ENCODE measurements at regions not wholly inside any gene's neighbourhood (a gene's known extent, or its start where the extent isn't known, plus 50 kb on each side); places are given as distances from the start of the nearest gene placed in this dataset.

DNA sequence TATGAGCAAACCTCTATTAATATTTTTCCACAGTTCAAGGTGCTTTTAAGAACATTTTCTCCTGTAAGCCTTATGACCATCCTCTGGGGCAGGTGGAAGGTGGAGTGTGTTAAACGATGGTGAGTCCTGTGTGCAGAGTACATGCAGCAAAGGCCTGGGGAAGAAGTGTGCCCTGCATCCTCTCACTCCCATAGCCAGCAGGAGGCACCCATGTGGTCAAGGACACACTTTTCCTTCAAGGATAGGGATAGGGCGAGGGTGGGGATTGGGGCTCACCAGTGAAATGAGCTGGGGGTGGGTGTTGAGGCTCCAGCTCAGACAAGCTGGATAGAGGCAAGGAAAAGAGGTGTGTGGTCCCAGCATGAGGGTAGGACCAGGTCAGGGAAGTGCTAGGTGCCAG, 120.8 kb upstream of the KCNE2 start:
- H3K36me3 Mint-ChIP-seq, result no peaks in the 10 kb centered on the region
- ATAC-seq (replicated peaks in 1 of 4) (no peak), DNase-seq (no peak)
- WGBS (ENCODE audit: insufficient coverage), result 80% methylated on average over 1 of the region's 2 CpGs
- no peaks in the 10 kb centered on the region for H3K27me3 Mint-ChIP-seq
- H3K9me3 Mint-ChIP-seq, result peaks cover 0 to 4% (median 2%) of the 10 kb centered on the region in 3 donors
- Histone ChIP-seq H3K4me1 (ENCODE audit: control insufficient read depth in 1 of 2, extremely low read depth in 1 of 2, insufficient read depth in 2 of 2, low read length in 2 of 2) (no peaks in the 10 kb centered on the region), H3K36me3 (ENCODE audit: control insufficient read depth in 2 of 2, extremely low read depth in 1 of 2, insufficient read depth in 1 of 2, low read length in 1 of 2) (no peaks in the 10 kb centered on the region), H3K4me3 (ENCODE audit: control insufficient read depth in 1 of 2, extremely low read depth in 1 of 2, low read length in 1 of 2) (no peak overlapping the region), H3K27me3 (replicated peaks in 1 of 2; ENCODE audit: control insufficient read depth in 2 of 2, extremely low read depth in 1 of 2, insufficient read depth in 2 of 2, low read length in 1 of 2) (no peaks in the 10 kb centered on the region), H3K27ac (ENCODE audit: low read length) (no peak overlapping the region), H3K9me3 (no peaks in the 10 kb centered on the region)
- H3K4me1 Mint-ChIP-seq, result no peaks in the 10 kb centered on the region
- H3K4me3 Mint-ChIP-seq, result no peak overlapping the region
- POLR2A ChIA-PET, result no interaction called here
- CTCF ChIA-PET, result interaction anchor here in 1 of 2 donors (1.0 kb wide), 1 partner anchor 27 kb away, joined by 3 read pairs; no protein-coding TSS in a partner anchor
- no peak overlapping the region for H3K27ac Mint-ChIP-seq

DNA sequence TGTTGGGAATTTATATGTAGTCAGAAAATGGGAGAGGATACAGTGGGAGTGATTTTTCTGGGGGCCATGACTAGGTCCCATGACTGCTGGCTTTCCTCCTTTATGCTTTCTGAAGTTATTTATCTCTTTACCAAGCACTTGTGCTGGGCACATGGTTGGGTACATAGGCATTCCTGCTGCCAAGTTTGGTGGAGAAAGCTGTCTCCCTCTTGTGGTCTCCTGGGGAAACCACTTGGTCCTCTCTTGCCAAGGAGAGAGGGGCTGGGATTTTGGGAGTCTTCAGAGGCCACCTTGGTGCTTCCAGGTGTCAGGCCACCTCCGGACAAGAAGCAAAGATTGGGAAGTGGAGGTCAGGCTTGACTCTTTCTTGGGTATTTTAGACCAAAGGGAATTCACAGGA, 120.2 kb upstream of the KCNE2 start:
- ATAC-seq (replicated peaks in 1 of 4), result no peak

DNA sequence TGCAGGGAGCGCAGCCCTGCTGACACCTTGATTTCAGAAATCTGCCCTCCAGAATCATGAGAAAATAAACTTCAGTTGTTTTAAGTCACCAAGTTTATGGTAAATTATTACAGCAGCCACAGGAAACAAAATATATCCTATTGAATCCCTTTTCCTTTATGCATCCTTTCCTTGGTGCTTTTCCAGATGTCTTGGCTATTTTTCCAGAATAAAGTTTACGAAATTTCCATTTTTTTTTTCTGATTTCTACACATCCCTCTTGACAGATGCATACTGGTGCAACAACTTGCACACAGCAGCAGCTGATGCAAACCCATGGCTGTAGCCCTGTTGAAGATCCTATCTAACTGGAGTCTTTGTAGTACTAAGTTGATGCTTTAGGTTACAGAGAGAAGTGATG, 111.1 kb upstream of the KCNE2 start:
- peaks cover 5% of the 10 kb centered on the region for H3K9me3 ChIP-seq
- H3K4me1 ChIP-seq (ENCODE audit: control insufficient read depth in 1 of 2, extremely low read depth in 1 of 2, insufficient read depth in 2 of 2, low read length in 2 of 2), result no peaks in the 10 kb centered on the region
- WGBS (ENCODE audit: insufficient coverage), result 13% methylated on average over 1 of the region's 2 CpGs
- no peaks in the 10 kb centered on the region for H3K27me3 ChIP-seq (replicated peaks in 1 of 2; ENCODE audit: control insufficient read depth in 2 of 2, extremely low read depth in 1 of 2, insufficient read depth in 2 of 2, low read length in 1 of 2)
- no peaks in the 10 kb centered on the region for H3K4me1 Mint-ChIP-seq
- H3K27me3 Mint-ChIP-seq, result peaks cover 0 to 7% of the 10 kb centered on the region in 2 donors
- ChIA-PET POLR2A (no interaction called here), CTCF (no interaction called here)
- no peaks in the 10 kb centered on the region for H3K36me3 ChIP-seq (ENCODE audit: control insufficient read depth in 2 of 2, extremely low read depth in 1 of 2, insufficient read depth in 1 of 2, low read length in 1 of 2)
- no peak overlapping the region for H3K27ac ChIP-seq (ENCODE audit: low read length)
- no peak overlapping the region for H3K4me3 Mint-ChIP-seq
- no peak for ATAC-seq (replicated peaks in 1 of 4)
- no peak for DNase-seq
- no peak overlapping the region for H3K4me3 ChIP-seq (ENCODE audit: control insufficient read depth in 1 of 2, extremely low read depth in 1 of 2, low read length in 1 of 2)
- H3K9me3 Mint-ChIP-seq, result peaks cover 12 to 47% (median 20%) of the 10 kb centered on the region in 3 donors
- peaks cover 14% of the 10 kb centered on the region for H3K36me3 Mint-ChIP-seq
- H3K27ac Mint-ChIP-seq, result no peak overlapping the region

More for the DNA sequence above, 120.2 kb upstream of the KCNE2 start:
- DNase-seq, result peak in 10 of 35 experiments; percentile 1 to 39 (median 4)
- no peak overlapping the region for H3K4me3 Mint-ChIP-seq
- H3K27me3 ChIP-seq (replicated peaks in 1 of 2; ENCODE audit: control insufficient read depth in 2 of 2, extremely low read depth in 1 of 2, insufficient read depth in 2 of 2, low read length in 1 of 2), result no peaks in the 10 kb centered on the region
- 100% methylated on average over 1 of the region's 1 CpG for WGBS (ENCODE audit: insufficient coverage)
- ChIA-PET CTCF (interaction anchor here in 1 of 2 donors (1.0 kb wide), 1 partner anchor 26 kb away, joined by 3 read pairs; no protein-coding TSS in a partner anchor), POLR2A (no interaction called here)
- H3K9me3 ChIP-seq, result no peaks in the 10 kb centered on the region
- no peak overlapping the region for H3K27ac Mint-ChIP-seq
- H3K36me3 Mint-ChIP-seq, result no peaks in the 10 kb centered on the region
- no peaks in the 10 kb centered on the region for H3K27me3 Mint-ChIP-seq
- H3K27ac ChIP-seq (ENCODE audit: low read length), result no peak overlapping the region
- H3K9me3 Mint-ChIP-seq, result peaks cover 0 to 9% (median 2%) of the 10 kb centered on the region in 3 donors
- no peaks in the 10 kb centered on the region for H3K4me1 ChIP-seq (ENCODE audit: control insufficient read depth in 1 of 2, extremely low read depth in 1 of 2, insufficient read depth in 2 of 2, low read length in 2 of 2)
- H3K36me3 ChIP-seq (ENCODE audit: control insufficient read depth in 2 of 2, extremely low read depth in 1 of 2, insufficient read depth in 1 of 2, low read length in 1 of 2), result no peaks in the 10 kb centered on the region
- H3K4me1 Mint-ChIP-seq, result no peaks in the 10 kb centered on the region
- H3K4me3 ChIP-seq (ENCODE audit: control insufficient read depth in 1 of 2, extremely low read depth in 1 of 2, low read length in 1 of 2), result no peak overlapping the region

DNA sequence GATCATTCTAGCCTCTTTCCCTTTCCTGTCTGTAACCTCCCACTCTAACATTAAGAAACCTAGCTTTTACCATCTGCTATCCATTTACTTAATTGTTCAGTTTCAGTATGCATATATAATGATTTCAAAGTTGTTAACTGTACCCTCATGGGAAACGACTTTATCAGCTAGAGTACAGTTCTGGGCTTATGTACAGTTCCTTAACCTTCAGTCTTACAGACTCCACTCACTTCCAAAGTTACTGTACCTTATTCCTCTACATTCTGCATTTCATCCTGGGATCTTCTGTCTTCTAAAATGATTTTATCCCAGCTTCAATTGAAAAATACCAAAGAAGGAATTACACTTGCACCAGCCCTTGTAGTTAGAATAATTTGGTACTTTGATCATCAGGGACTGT, 108.7 kb upstream of the KCNE2 start:
- no peaks in the 10 kb centered on the region for H3K36me3 ChIP-seq (ENCODE audit: control insufficient read depth in 2 of 2, extremely low read depth in 1 of 2, insufficient read depth in 1 of 2, low read length in 1 of 2)
- CTCF ChIA-PET, result no interaction called here
- H3K36me3 Mint-ChIP-seq, result peaks cover 14% of the 10 kb centered on the region
- no CpG with 5 or more reads among the region's 1 CpG for WGBS (ENCODE audit: insufficient coverage)
- DNase-seq (no peak), ATAC-seq (replicated peaks in 1 of 4) (no peak)
- no peak overlapping the region for H3K4me3 ChIP-seq (ENCODE audit: control insufficient read depth in 1 of 2, extremely low read depth in 1 of 2, low read length in 1 of 2)
- H3K4me3 Mint-ChIP-seq, result no peak overlapping the region
- POLR2A ChIA-PET, result no interaction called here
- peaks cover 17 to 45% (median 20%) of the 10 kb centered on the region in 3 donors for H3K9me3 Mint-ChIP-seq
- no peaks in the 10 kb centered on the region for H3K27me3 ChIP-seq (replicated peaks in 1 of 2; ENCODE audit: control insufficient read depth in 2 of 2, extremely low read depth in 1 of 2, insufficient read depth in 2 of 2, low read length in 1 of 2)
- H3K4me1 ChIP-seq (ENCODE audit: control insufficient read depth in 1 of 2, extremely low read depth in 1 of 2, insufficient read depth in 2 of 2, low read length in 2 of 2), result no peaks in the 10 kb centered on the region
- H3K27me3 Mint-ChIP-seq, result peaks cover 0 to 7% of the 10 kb centered on the region in 2 donors
- no peak overlapping the region for H3K27ac ChIP-seq (ENCODE audit: low read length)
- H3K27ac Mint-ChIP-seq, result no peak overlapping the region
- H3K4me1 Mint-ChIP-seq, result no peaks in the 10 kb centered on the region
- peaks cover 5% of the 10 kb centered on the region for H3K9me3 ChIP-seq

DNA sequence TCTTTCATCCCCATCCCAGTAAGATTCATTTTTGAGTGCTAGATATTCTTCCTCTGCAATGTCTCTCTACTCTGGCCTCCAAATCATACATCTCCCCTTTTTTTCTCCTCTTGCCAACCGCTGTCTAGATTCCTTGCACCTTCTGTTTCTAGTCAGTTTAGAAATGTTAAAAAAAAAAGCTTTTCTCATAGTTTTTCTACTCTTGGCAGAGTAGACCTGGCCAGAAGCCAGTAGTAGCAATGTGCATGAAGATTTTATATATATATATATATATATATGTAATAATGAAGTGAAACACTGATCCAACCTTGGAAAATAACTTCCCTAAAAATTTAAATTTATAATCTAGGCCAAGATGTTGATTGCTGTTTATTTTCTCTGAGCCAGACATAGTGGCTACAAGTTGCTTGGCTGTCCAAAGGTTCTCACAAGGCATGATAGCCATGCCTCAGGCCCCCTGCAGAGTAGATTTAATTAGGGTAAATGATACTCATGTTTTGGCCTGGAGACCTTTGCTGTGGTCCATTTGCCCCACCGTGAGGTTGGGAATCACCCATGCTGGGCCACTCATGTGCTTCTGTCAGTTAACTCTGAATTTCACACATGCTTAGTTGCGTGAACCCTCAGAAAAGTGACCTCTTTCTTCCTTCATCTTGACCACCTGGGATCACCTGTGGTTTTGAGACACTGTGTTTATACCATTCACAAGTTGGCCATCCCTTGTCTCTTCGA, 103.4 kb upstream of the KCNE2 start:
- Mint-ChIP-seq H3K27me3 (peaks cover 0 to 7% of the 10 kb centered on the region in 2 donors), H3K9me3 (peaks cover 10 to 30% (median 18%) of the 10 kb centered on the region in 3 donors), H3K4me1 (no peaks in the 10 kb centered on the region), H3K36me3 (peaks cover 12% of the 10 kb centered on the region), H3K4me3 (no peak overlapping the region), H3K27ac (no peak overlapping the region)
- no peaks in the 10 kb centered on the region for H3K4me1 ChIP-seq (ENCODE audit: control insufficient read depth in 1 of 2, extremely low read depth in 1 of 2, insufficient read depth in 2 of 2, low read length in 2 of 2)
- no peak for ATAC-seq (replicated peaks in 1 of 4)
- H3K4me3 ChIP-seq (ENCODE audit: control insufficient read depth in 1 of 2, extremely low read depth in 1 of 2, low read length in 1 of 2), result no peak overlapping the region
- no peak for DNase-seq
- ChIA-PET POLR2A (no interaction called here), CTCF (no interaction called here)
- WGBS (ENCODE audit: insufficient coverage), result 95% methylated on average over 2 of the region's 4 CpGs
- H3K9me3 ChIP-seq, result no peaks in the 10 kb centered on the region
- no peak overlapping the region for H3K27ac ChIP-seq (ENCODE audit: low read length)
- no peaks in the 10 kb centered on the region for H3K27me3 ChIP-seq (replicated peaks in 1 of 2; ENCODE audit: control insufficient read depth in 2 of 2, extremely low read depth in 1 of 2, insufficient read depth in 2 of 2, low read length in 1 of 2)
- H3K36me3 ChIP-seq (ENCODE audit: control insufficient read depth in 2 of 2, extremely low read depth in 1 of 2, insufficient read depth in 1 of 2, low read length in 1 of 2), result no peaks in the 10 kb centered on the region

DNA sequence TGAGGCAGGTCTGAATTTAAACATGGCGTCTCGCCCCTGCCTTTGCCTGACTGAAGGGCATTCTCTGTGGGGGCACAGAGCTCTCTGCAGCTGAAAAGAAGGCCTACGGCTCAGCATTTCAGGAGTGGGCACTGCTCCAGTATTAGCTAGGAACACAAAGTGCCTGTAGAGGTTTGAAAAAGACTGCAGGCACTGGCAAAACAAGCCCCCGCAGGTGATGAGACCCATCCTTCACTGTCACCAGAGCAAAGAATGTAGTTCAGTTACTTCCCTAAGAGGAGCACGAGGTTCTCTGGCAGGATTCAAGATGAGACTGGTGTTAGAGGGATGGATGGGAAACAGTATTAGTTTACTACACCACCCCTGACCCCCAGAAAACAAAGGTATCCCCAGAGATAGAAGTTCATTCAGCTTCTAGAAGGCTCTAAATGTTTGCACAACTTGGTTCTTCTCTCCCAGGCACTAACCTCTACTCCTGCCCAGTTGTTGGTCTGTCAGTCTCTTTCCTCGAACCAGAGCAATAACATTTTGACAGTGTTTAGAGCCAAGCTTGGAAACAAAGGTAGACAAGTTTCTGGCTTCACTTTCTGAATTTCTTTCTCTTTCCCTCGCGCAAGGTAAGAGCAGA, 101.9 kb upstream of the KCNE2 start:
- Mint-ChIP-seq H3K9me3 (peaks cover 8 to 26% (median 15%) of the 10 kb centered on the region in 3 donors), H3K27ac (no peak overlapping the region), H3K27me3 (peaks cover 0 to 5% of the 10 kb centered on the region in 2 donors), H3K36me3 (peaks cover 10% of the 10 kb centered on the region), H3K4me1 (no peaks in the 10 kb centered on the region), H3K4me3 (no peak overlapping the region)
- Histone ChIP-seq H3K27me3 (replicated peaks in 1 of 2; ENCODE audit: control insufficient read depth in 2 of 2, extremely low read depth in 1 of 2, insufficient read depth in 2 of 2, low read length in 1 of 2) (no peaks in the 10 kb centered on the region), H3K36me3 (ENCODE audit: control insufficient read depth in 2 of 2, extremely low read depth in 1 of 2, insufficient read depth in 1 of 2, low read length in 1 of 2) (no peaks in the 10 kb centered on the region), H3K4me1 (ENCODE audit: control insufficient read depth in 1 of 2, extremely low read depth in 1 of 2, insufficient read depth in 2 of 2, low read length in 2 of 2) (no peaks in the 10 kb centered on the region), H3K9me3 (no peaks in the 10 kb centered on the region), H3K4me3 (ENCODE audit: control insufficient read depth in 1 of 2, extremely low read depth in 1 of 2, low read length in 1 of 2) (no peak overlapping the region), H3K27ac (ENCODE audit: low read length) (no peak overlapping the region)
- DNase-seq (no peak), ATAC-seq (replicated peaks in 1 of 4) (no peak)
- CTCF ChIA-PET, result no interaction called here
- WGBS (ENCODE audit: insufficient coverage), result 91% methylated on average over 4 of the region's 8 CpGs
- POLR2A ChIA-PET, result no interaction called here

Data from T-cell (primary cell).